Activated CD8-positive, alpha-beta memory T cell treated with anti-CD3 and anti-CD28 coated beads for 36 hours (primary cell): ENCODE measurements at regions not wholly inside any gene's neighbourhood (a gene's known extent, or its start where the extent isn't known, plus 50 kb on each side); places are given as distances from the start of the nearest gene placed in this dataset.

Experiments
- CTCF ChIA-PET: fragments of 350-600 bp; sonication (Branson Sonifier 250); formaldehyde crosslinking; loops from one replicate; lab custom pipeline; 2021; ENCODE audit warnings: antibody characterized with exemption; lab: Charles Lee
- POLR2A ChIA-PET: fragments of 350-600 bp; sonication (Branson Sonifier 250); formaldehyde crosslinking; loops from one replicate; lab custom pipeline; 2021; ENCODE audit warnings: antibody characterized with exemption; lab: Charles Lee

- ChIA-PET POLR2A (no interaction called here), CTCF (no interaction called here)
These were observed 509.9 kb upstream of the B3GAT1 start for GRCh38 chr11:134921938-134922337.

- ChIA-PET CTCF (no interaction called here), POLR2A (no interaction called here)
These were observed 509.0 kb upstream of the B3GAT1 start for GRCh38 chr11:134920851-134921608.

GRCh38 chr11:134916421-134917213 is 504.6 kb upstream of the B3GAT1 start:
- CTCF ChIA-PET = no interaction called here
- POLR2A ChIA-PET = no interaction called here

GRCh38 chr11:134915881-134916280 is 503.8 kb upstream of the B3GAT1 start:
- POLR2A ChIA-PET = no interaction called here
- CTCF ChIA-PET = no interaction called here

- POLR2A ChIA-PET = no interaction called here
- CTCF ChIA-PET = no interaction called here
These were observed 503.2 kb upstream of the B3GAT1 start for GRCh38 chr11:134915212-134915611.

- CTCF ChIA-PET = no interaction called here
- POLR2A ChIA-PET = no interaction called here
These were observed 502.1 kb upstream of the B3GAT1 start for GRCh38 chr11:134913999-134914590.

- POLR2A ChIA-PET = no interaction called here
- CTCF ChIA-PET = no interaction called here
These were observed 501.3 kb upstream of the B3GAT1 start for GRCh38 chr11:134913391-134913790.

- ChIA-PET CTCF (no interaction called here), POLR2A (no interaction called here)
These were observed 499.6 kb upstream of the B3GAT1 start for GRCh38 chr11:134911514-134912180.

GRCh38 chr11:134908583-134908982 is 496.5 kb upstream of the B3GAT1 start:
- CTCF ChIA-PET = no interaction called here
- POLR2A ChIA-PET = no interaction called here

GRCh38 chr11:134907636-134908035 is 495.6 kb upstream of the B3GAT1 start:
- ChIA-PET POLR2A (no interaction called here), CTCF (interaction anchor here (0.6 kb wide), 1 partner anchor 325 kb away, joined by 4 read pairs; no protein-coding TSS in a partner anchor)

GRCh38 chr11:134906356-134906955 is 494.4 kb upstream of the B3GAT1 start:
- ChIA-PET CTCF (no interaction called here), POLR2A (no interaction called here)

GRCh38 chr11:134905928-134906327 is 493.9 kb upstream of the B3GAT1 start:
- ChIA-PET POLR2A (no interaction called here), CTCF (no interaction called here)

- ChIA-PET POLR2A (no interaction called here), CTCF (no interaction called here)
These were observed 493.5 kb upstream of the B3GAT1 start for GRCh38 chr11:134905517-134905916.

- ChIA-PET CTCF (no interaction called here), POLR2A (no interaction called here)
These were observed 492.2 kb upstream of the B3GAT1 start for GRCh38 chr11:134904103-134904790.

- ChIA-PET POLR2A (no interaction called here), CTCF (no interaction called here)
These were observed 490.2 kb upstream of the B3GAT1 start for GRCh38 chr11:134901955-134902918.

- ChIA-PET CTCF (no interaction called here), POLR2A (no interaction called here)
These were observed 489.5 kb upstream of the B3GAT1 start for GRCh38 chr11:134901542-134901941.

- CTCF ChIA-PET = no interaction called here
- POLR2A ChIA-PET = no interaction called here
These were observed 482.0 kb upstream of the B3GAT1 start for GRCh38 chr11:134893810-134894685.
